Suprapubic skin (tissue), 3 donors: ENCODE measurements at regions not wholly inside any gene's neighbourhood (a gene's known extent, or its start where the extent isn't known, plus 50 kb on each side); places are given as distances from the start of the nearest gene placed in this dataset.

Experiments used
- POLR2A ChIP-seq, 2 donors: fragments of 450-650 bp; IDR thresholded peaks; one replicate each; pipeline ENCODE4 v1.6.1; 2017; ENCODE audit warnings: antibody characterized with exemption in 2 of 2, mild to moderate bottlenecking in 2 of 2, moderate library complexity in 2 of 2
- TF ChIP-seq, protein P1 (sequence below), 2 donors: fragments of 200-600 bp in 1 of 2; fragments of 450-650 bp in 1 of 2; sonication (generic) in 1 of 2; IDR thresholded peaks; one replicate each; pipeline ENCODE4 v1.5.1; 2016 to 2019; ENCODE audit warnings: antibody characterized with exemption in 2 of 2, mild to moderate bottlenecking in 1 of 2, moderate library complexity in 1 of 2

DNA sequence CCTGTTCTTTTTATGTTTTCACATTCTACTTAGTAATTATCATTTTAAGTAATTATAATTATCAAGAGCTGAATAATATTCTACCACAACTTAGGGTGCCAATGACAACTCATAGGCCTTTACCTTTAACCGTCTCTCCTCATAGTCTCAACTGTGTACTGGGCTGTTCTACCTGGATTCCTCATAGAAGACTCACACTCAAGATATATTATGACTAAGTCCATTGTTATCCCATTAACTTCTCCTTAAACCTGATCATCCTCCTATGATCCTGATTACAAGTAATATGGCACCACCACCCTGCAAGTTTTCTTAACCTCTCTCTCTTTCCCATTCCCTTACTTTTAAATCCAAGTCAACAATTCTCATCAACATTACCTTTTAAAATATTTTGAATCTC is 285.9 kb upstream of the VEPH1 start:
- TF ChIP-seq POLR2A (IDR thresholded peaks at IDR 0.05), result no peak
- TF ChIP-seq, protein P1, sequence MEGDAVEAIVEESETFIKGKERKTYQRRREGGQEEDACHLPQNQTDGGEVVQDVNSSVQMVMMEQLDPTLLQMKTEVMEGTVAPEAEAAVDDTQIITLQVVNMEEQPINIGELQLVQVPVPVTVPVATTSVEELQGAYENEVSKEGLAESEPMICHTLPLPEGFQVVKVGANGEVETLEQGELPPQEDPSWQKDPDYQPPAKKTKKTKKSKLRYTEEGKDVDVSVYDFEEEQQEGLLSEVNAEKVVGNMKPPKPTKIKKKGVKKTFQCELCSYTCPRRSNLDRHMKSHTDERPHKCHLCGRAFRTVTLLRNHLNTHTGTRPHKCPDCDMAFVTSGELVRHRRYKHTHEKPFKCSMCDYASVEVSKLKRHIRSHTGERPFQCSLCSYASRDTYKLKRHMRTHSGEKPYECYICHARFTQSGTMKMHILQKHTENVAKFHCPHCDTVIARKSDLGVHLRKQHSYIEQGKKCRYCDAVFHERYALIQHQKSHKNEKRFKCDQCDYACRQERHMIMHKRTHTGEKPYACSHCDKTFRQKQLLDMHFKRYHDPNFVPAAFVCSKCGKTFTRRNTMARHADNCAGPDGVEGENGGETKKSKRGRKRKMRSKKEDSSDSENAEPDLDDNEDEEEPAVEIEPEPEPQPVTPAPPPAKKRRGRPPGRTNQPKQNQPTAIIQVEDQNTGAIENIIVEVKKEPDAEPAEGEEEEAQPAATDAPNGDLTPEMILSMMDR (IDR thresholded peaks at IDR 0.05), result no peak
